Muscle layer of colon (tissue), 2 donors: ENCODE measurements at regions not wholly inside any gene's neighbourhood (a gene's known extent, or its start where the extent isn't known, plus 50 kb on each side); places are given as distances from the start of the nearest gene placed in this dataset.

Source experiments
- H3K27ac ChIP-seq: one replicate; pipeline ENCODE4 v1.7.0; 2013; ENCODE audit warnings: low read depth, mild to moderate bottlenecking, low read length, moderate library complexity
- H3K27me3 ChIP-seq, 2 donors: one replicate each; pipeline ENCODE4 v1.7.0; 2013; ENCODE audit warnings: low read length in 2 of 2, mild to moderate bottlenecking in 2 of 2; ENCODE audit not compliant: insufficient read depth in 2 of 2, control insufficient read depth in 1 of 2
- H3K36me3 ChIP-seq: one replicate; pipeline ENCODE4 v1.7.0; 2013; ENCODE audit warnings: mild to moderate bottlenecking, low read length; ENCODE audit not compliant: insufficient read depth
- H3K4me1 ChIP-seq: one replicate; pipeline ENCODE4 v1.7.0; 2013; ENCODE audit warnings: mild to moderate bottlenecking, low read length; ENCODE audit not compliant: insufficient read depth
- H3K4me3 ChIP-seq, 2 donors: one replicate each; pipeline ENCODE4 v1.7.0; 2013; ENCODE audit warnings: low read length in 2 of 2, low read depth in 1 of 2, mild to moderate bottlenecking in 1 of 2, moderate library complexity in 1 of 2
- H3K9ac ChIP-seq: one replicate; pipeline ENCODE4 v1.7.0; 2013; ENCODE audit warnings: low read length
- H3K9me3 ChIP-seq: one replicate; pipeline ENCODE4 v1.7.0; 2013; ENCODE audit warnings: mild to moderate bottlenecking, low read length
- donor health status: abdominal sarcoma.
- donor health status: Adenocarcinoma of cecum.

GRCh38 chr6:151154418-151154817 is 85.3 kb upstream of the AKAP12 start:
- H3K4me3 ChIP-seq: no peak overlapping the region
- no peak overlapping the region for H3K27ac ChIP-seq
- H3K4me1 ChIP-seq: peaks cover 4% of the 10 kb centered on the region
- H3K9me3 ChIP-seq: no peaks in the 10 kb centered on the region
- no peak overlapping the region for H3K9ac ChIP-seq
- no peaks in the 10 kb centered on the region for H3K27me3 ChIP-seq
- no peaks in the 10 kb centered on the region for H3K36me3 ChIP-seq

DNA sequence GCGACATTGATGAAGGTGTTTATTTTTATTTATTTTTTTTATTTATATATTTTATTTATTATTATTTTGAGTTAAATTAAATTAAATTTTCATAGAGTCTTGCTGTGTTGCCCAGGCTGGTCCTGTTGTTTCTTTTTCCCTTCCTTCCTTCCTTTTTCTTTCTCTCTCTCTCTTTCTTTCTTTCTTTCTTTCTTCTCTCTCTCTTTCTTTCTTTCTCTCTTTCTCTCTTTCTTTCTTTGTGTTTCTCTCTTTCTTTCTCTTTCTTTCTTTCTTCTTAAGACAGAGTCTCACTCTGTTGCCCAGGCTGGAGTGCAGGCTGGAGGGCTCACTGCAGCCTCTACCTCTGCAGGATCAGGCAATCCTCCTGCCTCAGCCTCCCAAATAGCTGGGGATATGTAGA is 84.7 kb upstream of the AKAP12 start:
- Histone ChIP-seq H3K4me3 (no peak overlapping the region), H3K9ac (no peak overlapping the region), H3K9me3 (no peaks in the 10 kb centered on the region), H3K27ac (no peak overlapping the region), H3K4me1 (peaks cover 4% of the 10 kb centered on the region), H3K27me3 (no peaks in the 10 kb centered on the region), H3K36me3 (no peaks in the 10 kb centered on the region)

GRCh38 chr6:151160929-151161757 is 78.6 kb upstream of the AKAP12 start:
- no peaks in the 10 kb centered on the region for H3K36me3 ChIP-seq
- H3K4me3 ChIP-seq: peak overlapping the region in 1 of 2 donors; percentile 26
- H3K27me3 ChIP-seq: no peaks in the 10 kb centered on the region
- H3K9ac ChIP-seq: no peak overlapping the region
- H3K4me1 ChIP-seq: peaks cover 6% of the 10 kb centered on the region
- no peaks in the 10 kb centered on the region for H3K9me3 ChIP-seq
- H3K27ac ChIP-seq: no peak overlapping the region

DNA sequence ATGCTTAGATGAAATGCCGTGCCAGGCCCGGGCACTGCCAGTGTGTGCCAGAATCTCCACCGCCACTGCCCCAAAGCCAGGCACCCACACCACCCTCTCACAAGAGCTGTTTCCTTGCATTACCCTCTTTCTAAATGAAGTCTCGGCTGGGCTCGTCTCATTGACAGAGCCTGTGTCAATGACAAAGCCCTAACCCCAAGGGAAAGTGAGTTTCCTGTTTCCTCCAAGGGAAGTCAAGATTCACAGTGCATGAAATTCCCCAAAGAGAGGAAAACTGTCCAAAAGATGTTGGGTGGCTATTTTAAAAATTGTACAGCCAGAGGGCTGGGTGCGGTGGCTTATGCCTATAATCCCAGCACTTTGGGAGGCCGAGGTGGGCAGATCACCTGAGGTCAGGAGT is 75.4 kb upstream of the AKAP12 start:
- no peak overlapping the region for H3K27ac ChIP-seq
- H3K4me3 ChIP-seq: no peak overlapping the region
- H3K9me3 ChIP-seq: no peaks in the 10 kb centered on the region
- H3K9ac ChIP-seq: no peak overlapping the region
- H3K36me3 ChIP-seq: no peaks in the 10 kb centered on the region
- H3K4me1 ChIP-seq: peaks cover 6% of the 10 kb centered on the region
- no peaks in the 10 kb centered on the region for H3K27me3 ChIP-seq

GRCh38 chr6:151166180-151166579 is 73.6 kb upstream of the AKAP12 start:
- H3K4me1 ChIP-seq: peaks cover under 1% of the 10 kb centered on the region
- H3K9me3 ChIP-seq: no peaks in the 10 kb centered on the region
- no peak overlapping the region for H3K4me3 ChIP-seq
- H3K27ac ChIP-seq: no peak overlapping the region
- H3K9ac ChIP-seq: no peak overlapping the region
- no peaks in the 10 kb centered on the region for H3K27me3 ChIP-seq
- no peaks in the 10 kb centered on the region for H3K36me3 ChIP-seq

- Histone ChIP-seq H3K4me1 (no peaks in the 10 kb centered on the region), H3K36me3 (no peaks in the 10 kb centered on the region), H3K9ac (no peak overlapping the region), H3K27me3 (no peaks in the 10 kb centered on the region), H3K9me3 (no peaks in the 10 kb centered on the region), H3K4me3 (no peak overlapping the region), H3K27ac (no peak overlapping the region)
Measured at GRCh38 chr6:151167034-151167433, 72.7 kb upstream of the AKAP12 start.

DNA sequence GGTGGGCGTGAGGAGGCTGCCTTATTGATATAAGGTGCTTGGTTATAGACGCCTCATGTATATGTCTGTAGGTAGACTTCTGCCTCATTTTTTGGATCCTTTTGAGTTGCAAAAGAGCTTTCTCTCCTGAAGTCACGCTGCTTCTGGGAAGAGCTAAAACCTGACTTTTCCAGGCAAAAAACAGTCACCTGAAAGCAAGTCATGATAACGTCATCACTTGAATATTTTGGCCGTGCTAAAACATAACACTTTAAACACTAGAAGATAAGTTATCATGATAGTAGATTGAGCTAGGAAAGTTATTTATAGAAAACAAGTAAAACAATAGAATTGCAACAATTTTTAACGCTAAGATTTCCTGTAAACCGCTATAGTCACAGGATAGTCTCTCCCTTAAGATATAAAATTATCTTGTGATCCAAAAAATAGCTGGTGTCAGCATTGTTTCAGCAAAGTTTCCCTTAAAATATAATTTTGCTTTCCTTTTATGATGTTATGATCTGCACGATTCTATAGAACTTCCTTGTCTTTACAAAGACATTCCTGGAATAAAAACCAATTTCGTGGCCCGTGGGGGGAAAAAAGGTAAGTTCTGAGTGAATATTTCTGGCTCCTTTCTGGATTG is 69.0 kb upstream of the AKAP12 start:
- Histone ChIP-seq H3K9me3 (no peaks in the 10 kb centered on the region), H3K4me1 (no peaks in the 10 kb centered on the region), H3K27ac (no peak overlapping the region), H3K27me3 (no peaks in the 10 kb centered on the region), H3K36me3 (no peaks in the 10 kb centered on the region), H3K4me3 (no peak overlapping the region), H3K9ac (no peak overlapping the region)

GRCh38 chr6:151172751-151173150 is 67.0 kb upstream of the AKAP12 start:
- Histone ChIP-seq H3K9ac (no peak overlapping the region), H3K27ac (no peak overlapping the region), H3K27me3 (no peaks in the 10 kb centered on the region), H3K9me3 (no peaks in the 10 kb centered on the region), H3K4me3 (no peak overlapping the region), H3K36me3 (no peaks in the 10 kb centered on the region), H3K4me1 (no peaks in the 10 kb centered on the region)

- Histone ChIP-seq H3K4me1 (no peaks in the 10 kb centered on the region), H3K27me3 (no peaks in the 10 kb centered on the region), H3K27ac (no peak overlapping the region), H3K36me3 (no peaks in the 10 kb centered on the region), H3K9ac (no peak overlapping the region), H3K9me3 (no peaks in the 10 kb centered on the region), H3K4me3 (no peak overlapping the region)
Measured at GRCh38 chr6:151175662-151176445, 63.9 kb upstream of the AKAP12 start.

GRCh38 chr6:151176911-151177770 is 62.6 kb upstream of the AKAP12 start:
- Histone ChIP-seq H3K27me3 (no peaks in the 10 kb centered on the region), H3K9ac (no peak overlapping the region), H3K4me3 (no peak overlapping the region), H3K9me3 (no peaks in the 10 kb centered on the region), H3K27ac (no peak overlapping the region), H3K4me1 (no peaks in the 10 kb centered on the region), H3K36me3 (no peaks in the 10 kb centered on the region)

GRCh38 chr6:151178373-151178772 is 61.4 kb upstream of the AKAP12 start:
- Histone ChIP-seq H3K36me3 (no peaks in the 10 kb centered on the region), H3K9me3 (no peaks in the 10 kb centered on the region), H3K27me3 (no peaks in the 10 kb centered on the region), H3K27ac (no peak overlapping the region), H3K9ac (no peak overlapping the region), H3K4me1 (no peaks in the 10 kb centered on the region), H3K4me3 (no peak overlapping the region)
